Stimulated activated CD4-positive, alpha-beta T cell treated with anti-CD3 and anti-CD28 coated beads, TNF-alpha, amount 100 ng/mL, for 24 hours (primary cell): ENCODE measurements at regions not wholly inside any gene's neighbourhood (a gene's known extent, or its start where the extent isn't known, plus 50 kb on each side); places are given as distances from the start of the nearest gene placed in this dataset.
"Not testable (repeated sequence)": the region's sequence is repeated elsewhere in the genome, so short reads cannot be mapped to it uniquely, and the experiment has no call there.

Experiments used
- DNase-seq, 3 experiments: peaks; one replicate each; pipeline ENCODE4 v3.0.0-alpha.2; 2020; ENCODE audit warnings: low read depth in 3 of 3

- no peak for DNase-seq
Observed at GRCh38 chr14:37842106-37842505, 246.7 kb downstream of the TTC6 start.

GRCh38 chr14:37843954-37844607, 248.7 kb downstream of the TTC6 start:
- no peak for DNase-seq

GRCh38 chr14:37844614-37845013, 249.2 kb downstream of the TTC6 start:
- no peak for DNase-seq

- no peak for DNase-seq
Observed at GRCh38 chr14:37848985-37849621, 253.7 kb downstream of the TTC6 start.

GRCh38 chr14:37851054-37851453, 255.6 kb downstream of the TTC6 start:
- DNase-seq, result no peak

- no peak for DNase-seq
Observed at GRCh38 chr14:37855871-37856270, 260.4 kb downstream of the TTC6 start.

- no peak for DNase-seq
Observed at GRCh38 chr14:37857774-37858266, 262.4 kb downstream of the TTC6 start.

- no peak for DNase-seq
Observed at GRCh38 chr14:37858733-37859132, 263.3 kb downstream of the TTC6 start.

- DNase-seq, result no peak
Observed at GRCh38 chr14:37859177-37859576, 263.7 kb downstream of the TTC6 start.

- DNase-seq, result no peak
Observed at GRCh38 chr14:37862263-37862662, 266.8 kb downstream of the TTC6 start.

GRCh38 chr14:37864128-37864527, 268.7 kb downstream of the TTC6 start:
- no peak for DNase-seq

GRCh38 chr14:37864861-37865718, 269.7 kb downstream of the TTC6 start:
- no peak for DNase-seq

GRCh38 chr14:37865719-37866549, 270.5 kb downstream of the TTC6 start:
- DNase-seq, result no peak

- DNase-seq, result no peak
Observed at GRCh38 chr14:37869633-37870032, 274.2 kb downstream of the TTC6 start.

- no peak for DNase-seq
Observed at GRCh38 chr14:37870170-37870569, 274.7 kb downstream of the TTC6 start.

- no peak for DNase-seq
Observed at GRCh38 chr14:37870632-37871346, 275.4 kb downstream of the TTC6 start.

- not testable (repeated sequence) for DNase-seq
Observed at GRCh38 chr14:37874065-37874428, 278.6 kb downstream of the TTC6 start.

GRCh38 chr14:37874429-37875109, 279.1 kb downstream of the TTC6 start:
- DNase-seq, result peak; percentile 52 to 73 (median 60)

GRCh38 chr14:37888234-37888633, 292.8 kb downstream of the TTC6 start:
- DNase-seq, result no peak

GRCh38 chr14:37889087-37889486, 293.7 kb downstream of the TTC6 start:
- DNase-seq, result no peak
